SK-N-SH (cell line): ENCODE measurements at regions not wholly inside any gene's neighbourhood (a gene's known extent, or its start where the extent isn't known, plus 50 kb on each side); places are given as distances from the start of the nearest gene placed in this dataset.
A peak's percentile ranks its signal among the peaks of the same experiment; 100 is the strongest.

Experiments used
- CTCF ChIA-PET: fragments of 300-600, 350-600 bp; formaldehyde crosslinking; extraction: SDS; loops from one replicate; lab custom pipeline; 2021; lab: Yijun Ruan, JAX
- POLR2A ChIA-PET: fragments of 350-600 bp; sonication (Branson Sonifier 250); formaldehyde crosslinking; extraction: SDS; loops from one replicate; lab custom pipeline; 2020; ENCODE audit warnings: antibody characterized with exemption, inconsistent platforms; lab: Yijun Ruan, JAX
- DNase-seq: peaks from one replicate; pipeline ENCODE4 v3.0.0; 2012
- H2AFZ ChIP-seq: fragments of 200-600 bp; sonication (generic); 2 replicates; pipeline ENCODE4 v1.8.1; 2016; ENCODE audit warnings: antibody characterized with exemption, mild to moderate bottlenecking, low read depth
- H3F3A ChIP-seq: fragments of 200-600 bp; sonication (generic); replicated peaks from 2 replicates; pipeline ENCODE3; 2016; ENCODE audit warnings: antibody characterized with exemption, mild to moderate bottlenecking; ENCODE audit not compliant: insufficient read depth
- H3K27ac ChIP-seq, 2 experiments: fragments of 200-500 bp in 1 of 2; fragments of 200-600 bp in 1 of 2; sonication (Bioruptor generic) in 1 of 2; sonication (generic), shearing (Covaris generic) in 1 of 2; 2 replicates each; pipeline versions ENCODE4 v1.5.1 to v1.6.1; 2014 to 2016; ENCODE audit warnings: low read depth in 2 of 2, inconsistent platforms in 1 of 2, low read length in 1 of 2, mild to moderate bottlenecking in 1 of 2, mixed read lengths in 1 of 2
- H3K27me3 ChIP-seq: fragments of 200-600 bp; sonication (generic), shearing (Covaris generic); 2 replicates; pipeline ENCODE4 v1.6.1; 2016; ENCODE audit warnings: mixed run types; ENCODE audit not compliant: insufficient read depth
- H3K36me3 ChIP-seq, 2 experiments: fragments of 200-500 bp in 1 of 2; fragments of 200-600 bp in 1 of 2; sonication (Bioruptor generic) in 1 of 2; sonication (generic) in 1 of 2; replicated peaks in 1 of 2; 2 replicates each; pipeline versions ENCODE3 to v1.5.1; 2014 to 2016; ENCODE audit warnings: low read length in 1 of 2, mild to moderate bottlenecking in 1 of 2; ENCODE audit not compliant: insufficient read depth in 2 of 2, control insufficient read depth in 1 of 2
- H3K4me1 ChIP-seq, 2 experiments: fragments of 200-500 bp in 1 of 2; fragments of 200-600 bp in 1 of 2; sonication (Bioruptor generic) in 1 of 2; sonication (generic), shearing (Covaris generic) in 1 of 2; 2 replicates each; pipeline versions ENCODE4 v1.5.1 to v1.6.1; 2014 to 2016; ENCODE audit warnings: low read depth in 1 of 2, low read length in 1 of 2, mixed run types in 1 of 2; ENCODE audit not compliant: insufficient read depth in 2 of 2, control insufficient read depth in 1 of 2
- H3K4me2 ChIP-seq: fragments of 200-600 bp; sonication (generic), shearing (Covaris generic); 2 replicates; pipeline ENCODE4 v1.6.1; 2017; ENCODE audit warnings: mixed run types
- H3K4me3 ChIP-seq, 2 experiments: fragments of 200-500 bp in 1 of 2; fragments of 200-600 bp in 1 of 2; sonication (Bioruptor generic) in 1 of 2; sonication (generic), shearing (Covaris generic) in 1 of 2; 2 replicates each; pipeline versions ENCODE4 v1.5.1 to v1.8.1; 2014 to 2016; ENCODE audit warnings: low read depth in 2 of 2, inconsistent platforms in 1 of 2, low read length in 1 of 2, mild to moderate bottlenecking in 1 of 2, mixed read lengths in 1 of 2, moderate library complexity in 1 of 2
- H3K79me2 ChIP-seq: fragments of 200-600 bp; sonication (generic); 2 replicates; pipeline ENCODE4 v1.8.1; 2017; ENCODE audit warnings: mild to moderate bottlenecking; ENCODE audit not compliant: insufficient read depth
- H3K9ac ChIP-seq: fragments of 200-600 bp; sonication (generic); 2 replicates; pipeline ENCODE4 v1.6.1; 2017; ENCODE audit warnings: mixed run types
- H3K9me2 ChIP-seq: fragments of 200-600 bp; sonication (generic); 2 replicates; pipeline ENCODE4 v1.6.1; 2017; ENCODE audit warnings: mixed run types
- H3K9me3 ChIP-seq: fragments of 200-600 bp; sonication (generic); 2 replicates; pipeline ENCODE4 v1.6.1; 2017; ENCODE audit warnings: mixed run types, mild to moderate bottlenecking, moderate library complexity
- H4K20me1 ChIP-seq: fragments of 200-600 bp; sonication (generic); 2 replicates; pipeline ENCODE4 v1.6.1; 2017; ENCODE audit warnings: mild to moderate bottlenecking, mixed run types; ENCODE audit not compliant: insufficient read depth
- FOSL2 ChIP-seq: IDR thresholded peaks from 2 replicates; pipeline ENCODE4 v1.4.0; 2012; ENCODE audit warnings: low read depth, mild to moderate bottlenecking, moderate library complexity, borderline replicate concordance
- JUND ChIP-seq: IDR thresholded peaks from 2 replicates; pipeline ENCODE4 v1.4.0; 2012
- NFIC ChIP-seq: IDR thresholded peaks from 2 replicates; pipeline ENCODE4 v1.4.0; 2012; ENCODE audit warnings: borderline replicate concordance
- NRF1 ChIP-seq: IDR thresholded peaks from 2 replicates; pipeline ENCODE4 v1.6.1; 2012; ENCODE audit warnings: low read depth, mild to moderate bottlenecking, low read length
- PBX3 ChIP-seq: IDR thresholded peaks from 2 replicates; pipeline ENCODE4; 2012
- POLR2AphosphoS5 ChIP-seq: IDR thresholded peaks from 2 replicates; pipeline ENCODE4 v1.6.1; 2012; ENCODE audit warnings: low read depth, low read length
- RCOR1 ChIP-seq: fragments of 150-350 bp; IDR thresholded peaks from 2 replicates; pipeline ENCODE4 v1.6.1; 2017; ENCODE audit warnings: antibody characterized with exemption, low read length
- RXRA ChIP-seq: IDR thresholded peaks from 2 replicates; pipeline ENCODE4 v1.4.0; 2012; ENCODE audit warnings: low read depth, mild to moderate bottlenecking, borderline replicate concordance
- TAF1 ChIP-seq: IDR thresholded peaks from 2 replicates; pipeline ENCODE4 v1.6.1; 2012; ENCODE audit warnings: low read depth, mild to moderate bottlenecking, low read length, moderate library complexity, borderline replicate concordance
- TCF12 ChIP-seq: IDR thresholded peaks from 2 replicates; pipeline ENCODE4 v1.4.0; 2012
- WGBS: methylation state at CpG from one replicate; pipeline ENCODE4 v1.1.6; 2017; ENCODE audit warnings: low lambda C conversion rate; 5-methylcytosine and 5-hydroxymethylcytosine counted together

- Histone ChIP-seq H3K27me3 (no peaks in the 10 kb centered on the region), H4K20me1 (no peaks in the 10 kb centered on the region), H3K9me3 (no peaks in the 10 kb centered on the region), H3K27ac (peak overlapping the region in 1 of 2 experiments; percentile 88; a peak in 3 of 4 replicates), H3K4me1 (peaks cover 0 to 24% of the 10 kb centered on the region in 2 experiments; a peak in 1 of 4 replicates), H3F3A (peaks cover 17% of the 10 kb centered on the region), H3K4me2 (peak overlapping the region; percentile 49; the same call in 1 of the 2 replicates), H3K9me2 (no peaks in the 10 kb centered on the region), H3K36me3 (no peaks in the 10 kb centered on the region), H3K4me3 (no peak overlapping the region), H3K79me2 (no peaks in the 10 kb centered on the region), H2AFZ (peak overlapping the region; percentile 70; the same call in 1 of the 2 replicates), H3K9ac (peak overlapping the region; percentile 49; the same call in 1 of the 2 replicates)
- ChIA-PET CTCF (no interaction called here), POLR2A (no interaction called here)
- TF ChIP-seq NFIC: peak; percentile 66
- no peak for TF ChIP-seq NRF1
- TF ChIP-seq TCF12: peak; percentile 43; the same call in 1 of the 2 replicates
- peak; percentile 39; the same call in 1 of the 2 replicates for TF ChIP-seq PBX3
- no peak for TF ChIP-seq RCOR1
- TF ChIP-seq FOSL2: peak; percentile 61; the same call in 1 of the 2 replicates
- TF ChIP-seq JUND: 0 out of 2 replicates have a peak, but pooled peaks have one; percentile 42
- DNase-seq: no peak
- WGBS: 20% methylated on average over 3 of the region's 4 CpGs
Measured at GRCh38 chr11:130580372-130580771, 131.9 kb downstream of the ADAMTS15 start.

- Histone ChIP-seq H3K4me1 (peaks cover 0 to 24% of the 10 kb centered on the region in 2 experiments; a peak in 1 of 4 replicates), H3K4me3 (no peak overlapping the region), H4K20me1 (no peaks in the 10 kb centered on the region), H3K9ac (peak overlapping the region; percentile 49; the same call in 1 of the 2 replicates), H3K27me3 (no peaks in the 10 kb centered on the region), H2AFZ (peak overlapping the region; percentile 70; the same call in 1 of the 2 replicates), H3K79me2 (no peaks in the 10 kb centered on the region), H3K27ac (peak overlapping the region in 1 of 2 experiments; percentile 88; a peak in 3 of 4 replicates), H3K4me2 (peak overlapping the region; percentile 49; the same call in 1 of the 2 replicates), H3F3A (peaks cover 17% of the 10 kb centered on the region), H3K9me3 (no peaks in the 10 kb centered on the region), H3K36me3 (no peaks in the 10 kb centered on the region), H3K9me2 (no peaks in the 10 kb centered on the region)
- WGBS: 56% methylated on average over 5 of the region's 5 CpGs
- CTCF ChIA-PET: no interaction called here
- no peak for DNase-seq
- POLR2A ChIA-PET: no interaction called here
- TF ChIP-seq RXRA (no peak), FOSL2 (peak; percentile 5; the same call in 1 of the 2 replicates), POLR2AphosphoS5 (no peak), TAF1 (no peak)
Measured at GRCh38 chr11:130580891-130581492, 132.5 kb downstream of the ADAMTS15 start.
